ENCODE measurements at regions not wholly inside any gene's neighbourhood (a gene's known extent, or its start where the extent isn't known, plus 50 kb on each side); places are given as distances from the start of the nearest gene placed in this dataset.

- TF ChIP-seq POLR2A (IDR thresholded peaks at IDR 0.05) = no peak
- no peak for TF ChIP-seq CTCF (IDR thresholded peaks at IDR 0.05 in 8 of 11, conservative IDR thresholded peaks at IDR 0.05 in 3 of 11)
Observed at GRCh38 chr4:138393886-138394610, 151.9 kb upstream of the SLC7A11 start.
